ENCODE measurements at regions not wholly inside any gene's neighbourhood (a gene's known extent, or its start where the extent isn't known, plus 50 kb on each side); places are given as distances from the start of the nearest gene placed in this dataset.

DNA sequence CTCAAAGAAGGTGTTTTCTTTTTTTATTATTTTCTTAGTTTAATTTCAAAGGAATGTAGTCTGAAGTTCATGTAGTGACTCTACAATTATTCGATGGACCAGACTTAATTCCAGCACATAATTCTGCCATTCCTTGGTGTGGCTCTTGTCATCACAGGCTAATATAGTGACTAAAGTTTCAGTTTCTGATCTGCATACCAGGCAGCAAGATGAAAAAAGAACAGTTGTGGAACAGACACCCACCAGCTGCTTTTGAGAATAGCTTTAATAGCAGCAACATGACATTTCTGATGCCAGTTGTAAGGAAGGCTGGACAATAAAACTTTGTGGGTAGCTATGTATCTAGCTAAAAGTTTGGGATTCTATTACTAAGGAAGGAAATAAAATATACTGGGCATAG is 676.3 kb upstream of the GRAMD2B start:
- TF ChIP-seq ZNF274 (IDR thresholded peaks at IDR 0.05; ENCODE audit: insufficient read depth, insufficient read length) = no peak
- TF ChIP-seq IRF3 (IDR thresholded peaks at IDR 0.05) = no peak
- TF ChIP-seq CTCF (IDR thresholded peaks at IDR 0.05 in 2 of 3, conservative IDR thresholded peaks at IDR 0.05 in 1 of 3; ENCODE audit: control insufficient read depth in 2 of 3, extremely low read depth in 1 of 3, insufficient read depth in 1 of 3, low read depth in 3 of 3, low read length in 3 of 3) = no peak
- TF ChIP-seq USF1 (IDR thresholded peaks at IDR 0.05; ENCODE audit: borderline replicate concordance, extremely low read length, insufficient read depth, low read depth, low read length) = no peak
- TF ChIP-seq CBX5 (IDR thresholded peaks at IDR 0.05; ENCODE audit: low read depth) = no peak
- TF ChIP-seq EZH2 (IDR thresholded peaks at IDR 0.05; ENCODE audit: borderline replicate concordance, control insufficient read depth, low read depth, low read length) = no peak
- TF ChIP-seq RCOR1 (conservative IDR thresholded peaks at IDR 0.05; ENCODE audit: low read depth, low read length) = no peak
- TF ChIP-seq MYC (IDR thresholded peaks at IDR 0.05; ENCODE audit: insufficient read depth, insufficient read length, insufficient replicate concordance, low read length, severe bottlenecking) = no peak
- no peak for TF ChIP-seq RAD51 (IDR thresholded peaks at IDR 0.05)
- TF ChIP-seq TAF1 (IDR thresholded peaks at IDR 0.05; ENCODE audit: borderline replicate concordance, low read depth, low read length) = no peak
- no peak for TF ChIP-seq STAT1 (conservative IDR thresholded peaks at IDR 0.05)
- TF ChIP-seq, protein P1, sequence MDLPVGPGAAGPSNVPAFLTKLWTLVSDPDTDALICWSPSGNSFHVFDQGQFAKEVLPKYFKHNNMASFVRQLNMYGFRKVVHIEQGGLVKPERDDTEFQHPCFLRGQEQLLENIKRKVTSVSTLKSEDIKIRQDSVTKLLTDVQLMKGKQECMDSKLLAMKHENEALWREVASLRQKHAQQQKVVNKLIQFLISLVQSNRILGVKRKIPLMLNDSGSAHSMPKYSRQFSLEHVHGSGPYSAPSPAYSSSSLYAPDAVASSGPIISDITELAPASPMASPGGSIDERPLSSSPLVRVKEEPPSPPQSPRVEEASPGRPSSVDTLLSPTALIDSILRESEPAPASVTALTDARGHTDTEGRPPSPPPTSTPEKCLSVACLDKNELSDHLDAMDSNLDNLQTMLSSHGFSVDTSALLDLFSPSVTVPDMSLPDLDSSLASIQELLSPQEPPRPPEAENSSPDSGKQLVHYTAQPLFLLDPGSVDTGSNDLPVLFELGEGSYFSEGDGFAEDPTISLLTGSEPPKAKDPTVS (IDR thresholded peaks at IDR 0.05; ENCODE audit: low read depth, low read length) = no peak
- TF ChIP-seq GABPA (IDR thresholded peaks at IDR 0.05; ENCODE audit: low read depth) = no peak

All from GM12878 (cell line).